Loucy (cell line): ENCODE measurements at regions not wholly inside any gene's neighbourhood (a gene's known extent, or its start where the extent isn't known, plus 50 kb on each side); places are given as distances from the start of the nearest gene placed in this dataset.

Experiments used
- H2AFZ ChIP-seq: fragments of 200-600 bp; sonication (generic); 2 replicates; pipeline ENCODE4 v1.6.0; 2016; ENCODE audit warnings: antibody characterized with exemption, mild to moderate bottlenecking, low read length, moderate library complexity
- H3F3A ChIP-seq: fragments of 200-600 bp; 2 replicates; pipeline ENCODE4 v1.6.0; 2016; ENCODE audit warnings: antibody characterized with exemption, low read depth, mild to moderate bottlenecking
- H3K27me3 ChIP-seq: fragments of 200-600 bp; sonication (generic); 2 replicates; pipeline ENCODE4 v1.6.1; 2014; ENCODE audit warnings: low read length, mild to moderate bottlenecking; ENCODE audit not compliant: insufficient read depth, poor library complexity, severe bottlenecking
- H3K36me3 ChIP-seq: fragments of 200-600 bp; sonication (generic); 2 replicates; pipeline ENCODE4 v1.6.1; 2016; ENCODE audit warnings: low read length; ENCODE audit not compliant: insufficient read depth
- H3K4me1 ChIP-seq: fragments of 200-600 bp; sonication (generic); 2 replicates; pipeline ENCODE4 v1.5.1; 2014; ENCODE audit warnings: low read length, mild to moderate bottlenecking; ENCODE audit not compliant: insufficient read depth, poor library complexity, severe bottlenecking
- H3K4me2 ChIP-seq: fragments of 200-600 bp; sonication (generic); 2 replicates; pipeline ENCODE4 v1.6.0; 2014; ENCODE audit warnings: antibody characterized with exemption, low read length, low read depth, mild to moderate bottlenecking; ENCODE audit not compliant: poor library complexity, severe bottlenecking
- H3K4me3 ChIP-seq: fragments of 200-600 bp; sonication (generic); 2 replicates; pipeline ENCODE4 v1.5.1; 2014; ENCODE audit warnings: low read length, mild to moderate bottlenecking, mixed read lengths; ENCODE audit not compliant: poor library complexity, severe bottlenecking
- H3K79me2 ChIP-seq: fragments of 200-600 bp; sonication (generic); 2 replicates; pipeline ENCODE4 v1.6.1; 2014; ENCODE audit warnings: low read length; ENCODE audit not compliant: insufficient read depth
- H3K9ac ChIP-seq: fragments of 200-600 bp; sonication (generic); 2 replicates; pipeline ENCODE4 v1.6.0; 2014; ENCODE audit warnings: mild to moderate bottlenecking, low read depth, low read length, moderate library complexity; ENCODE audit not compliant: poor library complexity, severe bottlenecking
- H3K9me2 ChIP-seq: fragments of 200-600 bp; sonication (generic); replicated peaks from 2 replicates; pipeline ENCODE4 v1.6.1; 2016; ENCODE audit warnings: low read depth, low read length, mixed read lengths
- H3K9me3 ChIP-seq: fragments of 200-600 bp; sonication (generic); 2 replicates; pipeline ENCODE4 v1.6.1; 2014; ENCODE audit warnings: mild to moderate bottlenecking, antibody characterized with exemption, low read length, low read depth; ENCODE audit not compliant: insufficient read depth
- H4K20me1 ChIP-seq: fragments of 200-600 bp; sonication (generic); 2 replicates; pipeline ENCODE4 v1.6.0; 2014; ENCODE audit warnings: antibody characterized with exemption, low read length, mild to moderate bottlenecking; ENCODE audit not compliant: insufficient read depth, poor library complexity, severe bottlenecking
- CTCF ChIP-seq: fragments of 200-600 bp; sonication (generic); conservative IDR thresholded peaks from 2 replicates; pipeline ENCODE4 v1.5.1; 2014; ENCODE audit warnings: mild to moderate bottlenecking, antibody characterized with exemption, low read length
- EZH2phosphoT487 ChIP-seq: fragments of 200-600 bp; IDR thresholded peaks from 2 replicates; pipeline ENCODE4 v1.6.1; 2018; ENCODE audit warnings: antibody characterized with exemption, mild to moderate bottlenecking, moderate library complexity, borderline replicate concordance

GRCh38 chr16:6266703-6267102, 1065.9 kb upstream of the RBFOX1 start:
- H2AFZ ChIP-seq, result no peak overlapping the region
- H3K79me2 ChIP-seq, result no peaks in the 10 kb centered on the region
- H3K9me3 ChIP-seq, result no peaks in the 10 kb centered on the region
- no peaks in the 10 kb centered on the region for H3K27me3 ChIP-seq
- H3K4me2 ChIP-seq, result no peak overlapping the region
- no peak overlapping the region for H3K9ac ChIP-seq
- H3K4me3 ChIP-seq, result no peak overlapping the region
- no peaks in the 10 kb centered on the region for H4K20me1 ChIP-seq
- H3K36me3 ChIP-seq, result no peaks in the 10 kb centered on the region
- TF ChIP-seq EZH2phosphoT487 (no peak), CTCF (no peak)
- no peaks in the 10 kb centered on the region for H3F3A ChIP-seq
- H3K9me2 ChIP-seq, result no peaks in the 10 kb centered on the region
- no peaks in the 10 kb centered on the region for H3K4me1 ChIP-seq

- Histone ChIP-seq H4K20me1 (no peaks in the 10 kb centered on the region), H3K9me2 (no peaks in the 10 kb centered on the region), H3K27me3 (no peaks in the 10 kb centered on the region), H3F3A (no peaks in the 10 kb centered on the region), H3K4me2 (no peak overlapping the region), H3K4me3 (no peak overlapping the region), H3K4me1 (no peaks in the 10 kb centered on the region), H3K36me3 (no peaks in the 10 kb centered on the region), H3K79me2 (no peaks in the 10 kb centered on the region), H3K9ac (no peak overlapping the region), H2AFZ (no peak overlapping the region), H3K9me3 (no peaks in the 10 kb centered on the region)
- no peak for TF ChIP-seq CTCF
- no peak for TF ChIP-seq EZH2phosphoT487
Measured at GRCh38 chr16:6265968-6266367, 1066.7 kb upstream of the RBFOX1 start.

- no peaks in the 10 kb centered on the region for H3F3A ChIP-seq
- H2AFZ ChIP-seq, result no peak overlapping the region
- H3K27me3 ChIP-seq, result no peaks in the 10 kb centered on the region
- no peaks in the 10 kb centered on the region for H3K9me3 ChIP-seq
- no peaks in the 10 kb centered on the region for H3K9me2 ChIP-seq
- no peaks in the 10 kb centered on the region for H4K20me1 ChIP-seq
- no peak overlapping the region for H3K4me2 ChIP-seq
- H3K79me2 ChIP-seq, result no peaks in the 10 kb centered on the region
- H3K4me3 ChIP-seq, result no peak overlapping the region
- H3K4me1 ChIP-seq, result no peaks in the 10 kb centered on the region
- no peak for TF ChIP-seq EZH2phosphoT487
- no peak for TF ChIP-seq CTCF
- no peaks in the 10 kb centered on the region for H3K36me3 ChIP-seq
- no peak overlapping the region for H3K9ac ChIP-seq
Measured at GRCh38 chr16:6258056-6258455, 1074.6 kb upstream of the RBFOX1 start.
